Lower lobe of right lung (tissue), 2 donors: ENCODE measurements at regions not wholly inside any gene's neighbourhood (a gene's known extent, or its start where the extent isn't known, plus 50 kb on each side); places are given as distances from the start of the nearest gene placed in this dataset.
"Not testable (repeated sequence)": the region's sequence is repeated elsewhere in the genome, so short reads cannot be mapped to it uniquely, and the experiment has no call there.

Experiments used
- ATAC-seq, 2 donors: fragments of 200-7000 bp; cut with Tn5 transposase; one replicate each; pipeline ENCODE4 v1.9.1; 2020 to 2022; ENCODE audit warnings: mild to moderate bottlenecking in 2 of 2, moderate library complexity in 2 of 2
- DNase-seq: peaks from one replicate; pipeline ENCODE4 v3.0.0-alpha.2; 2020
- H3K27ac ChIP-seq: fragments of 200-600 bp; one replicate; pipeline ENCODE4 v1.8.0; 2022
- H3K27me3 ChIP-seq: fragments of 200-600 bp; one replicate; pipeline ENCODE4 v1.8.0; 2022; ENCODE audit warnings: low read depth
- H3K36me3 ChIP-seq: fragments of 200-600 bp; one replicate; pipeline ENCODE4 v1.8.0; 2022; ENCODE audit warnings: mild to moderate bottlenecking
- H3K4me1 ChIP-seq: fragments of 200-600 bp; one replicate; pipeline ENCODE4 v1.8.0; 2022
- H3K4me3 ChIP-seq: fragments of 200-600 bp; one replicate; pipeline ENCODE4 v1.8.0; 2022; ENCODE audit warnings: mild to moderate bottlenecking
- H3K9me3 ChIP-seq: fragments of 200-600 bp; one replicate; pipeline ENCODE4 v1.8.0; 2022
- CTCF ChIP-seq: fragments of 200-600 bp; IDR thresholded peaks from one replicate; pipeline ENCODE4 v1.8.0; 2022; ENCODE audit warnings: antibody characterized with exemption, mild to moderate bottlenecking
- intact Hi-C: fragments of 100-400 bp; cut with DNase I; formaldehyde crosslinking; loops from one replicate; pipeline ENCODE4 v1.11.0; 2022
- donor health status: DM: no; HTN: yes; CAD: no; lungs with severe emphysema.

- H3K4me1 ChIP-seq, result no peaks in the 10 kb centered on the region
- no peaks in the 10 kb centered on the region for H3K36me3 ChIP-seq
- intact Hi-C loops, result no loop called here
- DNase-seq (no peak), ATAC-seq (no peak)
- no peak overlapping the region for H3K27ac ChIP-seq
- H3K4me3 ChIP-seq, result no peak overlapping the region
- H3K9me3 ChIP-seq, result no peaks in the 10 kb centered on the region
- no peaks in the 10 kb centered on the region for H3K27me3 ChIP-seq
- TF ChIP-seq CTCF, result no peak
Measured at GRCh38 chr7:91789558-91789957, 90.9 kb downstream of the MTERF1 start.

GRCh38 chr7:91790646-91791045 lies 89.9 kb downstream of the MTERF1 start:
- H3K27me3 ChIP-seq, H3K27ac ChIP-seq, H3K9me3 ChIP-seq, intact Hi-C loops, DNase-seq, H3K36me3 ChIP-seq, H3K4me1 ChIP-seq, H3K4me3 ChIP-seq, ATAC-seq: not testable (repeated sequence)

GRCh38 chr7:91796122-91796521 lies 84.4 kb downstream of the MTERF1 start:
- TF ChIP-seq CTCF, result no peak
- Histone ChIP-seq H3K4me1 (no peaks in the 10 kb centered on the region), H3K27ac (no peak overlapping the region), H3K27me3 (no peaks in the 10 kb centered on the region), H3K9me3 (no peaks in the 10 kb centered on the region), H3K4me3 (no peak overlapping the region), H3K36me3 (no peaks in the 10 kb centered on the region)
- ATAC-seq (no peak), DNase-seq (no peak)
- intact Hi-C loops, result no loop called here

GRCh38 chr7:91798425-91798824 lies 82.1 kb downstream of the MTERF1 start:
- intact Hi-C loops, result no loop called here
- ATAC-seq, result no peak
- no peak for TF ChIP-seq CTCF
- Histone ChIP-seq H3K4me3 (no peak overlapping the region), H3K27ac (no peak overlapping the region), H3K36me3 (no peaks in the 10 kb centered on the region), H3K9me3 (no peaks in the 10 kb centered on the region), H3K4me1 (no peaks in the 10 kb centered on the region), H3K27me3 (no peaks in the 10 kb centered on the region)
- DNase-seq, result no peak

- H3K4me3 ChIP-seq, result no peak overlapping the region
- H3K4me1 ChIP-seq, result no peaks in the 10 kb centered on the region
- intact Hi-C loops, result no loop called here
- no peaks in the 10 kb centered on the region for H3K27me3 ChIP-seq
- TF ChIP-seq CTCF, result no peak
- DNase-seq (no peak), ATAC-seq (no peak)
- H3K9me3 ChIP-seq, result no peaks in the 10 kb centered on the region
- no peak overlapping the region for H3K27ac ChIP-seq
- no peaks in the 10 kb centered on the region for H3K36me3 ChIP-seq
Measured at GRCh38 chr7:91800389-91800788, 80.1 kb downstream of the MTERF1 start.

- H3K4me1 ChIP-seq, result no peaks in the 10 kb centered on the region
- H3K4me3 ChIP-seq, result no peak overlapping the region
- no peaks in the 10 kb centered on the region for H3K36me3 ChIP-seq
- H3K27me3 ChIP-seq, result no peaks in the 10 kb centered on the region
- ATAC-seq (peak in 1 of 2 donors; percentile 15), DNase-seq (no peak)
- no peaks in the 10 kb centered on the region for H3K9me3 ChIP-seq
- intact Hi-C loops, result no loop called here
- TF ChIP-seq CTCF, result no peak
- H3K27ac ChIP-seq, result no peak overlapping the region
Measured at GRCh38 chr7:91801331-91801983, 79.0 kb downstream of the MTERF1 start.
